ENCODE measurements at regions not wholly inside any gene's neighbourhood (a gene's known extent, or its start where the extent isn't known, plus 50 kb on each side); places are given as distances from the start of the nearest gene placed in this dataset.

DNA sequence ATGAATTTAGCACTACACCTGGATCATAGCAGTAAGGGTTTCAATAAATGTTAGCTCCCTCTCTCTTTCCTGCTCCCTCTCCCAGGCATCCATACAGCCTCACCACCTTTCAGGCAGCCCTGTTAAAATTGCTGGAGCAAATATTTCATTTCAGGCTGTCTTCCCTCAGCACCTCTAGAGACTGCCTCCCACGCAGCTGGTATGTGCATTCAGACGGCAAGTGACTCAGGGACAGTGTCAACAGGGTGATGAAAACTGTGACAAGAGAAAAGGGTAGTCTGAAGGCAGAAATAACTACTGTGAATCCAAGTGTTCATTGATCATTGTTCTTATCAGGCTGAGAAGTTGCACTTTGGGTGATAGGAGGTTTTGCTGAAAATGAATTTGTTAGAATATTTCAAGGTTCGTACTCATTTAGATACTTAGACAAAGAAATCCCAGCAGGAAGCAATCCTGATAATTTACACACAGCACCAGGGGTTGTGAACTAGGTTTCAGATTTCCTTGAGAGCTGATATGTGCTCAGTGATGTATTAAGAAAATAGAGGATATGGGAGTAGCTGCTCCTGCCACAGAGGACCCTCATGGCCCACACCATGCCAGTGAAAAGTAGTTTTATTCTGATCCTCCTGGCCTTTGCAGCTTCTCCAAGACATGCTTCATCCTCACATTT lies 424.2 kb downstream of the FGF13 start (continued):
- no peak for TF ChIP-seq NRF1 (IDR thresholded peaks at IDR 0.05; ENCODE audit: low read depth, low read length)
- TF ChIP-seq PHF8 (conservative IDR thresholded peaks at IDR 0.05; ENCODE audit: low read depth, low read length) = no peak
- no peak for TF ChIP-seq KDM5A (IDR thresholded peaks at IDR 0.05; ENCODE audit: low read length)
- TF ChIP-seq POLR2A (IDR thresholded peaks at IDR 0.05; ENCODE audit: control extremely low read depth in 1 of 2, low read depth in 2 of 2, low read length in 2 of 2) = no peak
- TF ChIP-seq, protein P1, sequence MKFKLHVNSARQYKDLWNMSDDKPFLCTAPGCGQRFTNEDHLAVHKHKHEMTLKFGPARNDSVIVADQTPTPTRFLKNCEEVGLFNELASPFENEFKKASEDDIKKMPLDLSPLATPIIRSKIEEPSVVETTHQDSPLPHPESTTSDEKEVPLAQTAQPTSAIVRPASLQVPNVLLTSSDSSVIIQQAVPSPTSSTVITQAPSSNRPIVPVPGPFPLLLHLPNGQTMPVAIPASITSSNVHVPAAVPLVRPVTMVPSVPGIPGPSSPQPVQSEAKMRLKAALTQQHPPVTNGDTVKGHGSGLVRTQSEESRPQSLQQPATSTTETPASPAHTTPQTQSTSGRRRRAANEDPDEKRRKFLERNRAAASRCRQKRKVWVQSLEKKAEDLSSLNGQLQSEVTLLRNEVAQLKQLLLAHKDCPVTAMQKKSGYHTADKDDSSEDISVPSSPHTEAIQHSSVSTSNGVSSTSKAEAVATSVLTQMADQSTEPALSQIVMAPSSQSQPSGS (IDR thresholded peaks at IDR 0.05; ENCODE audit: low read length) = no peak
- TF ChIP-seq ZNF274 (IDR thresholded peaks at IDR 0.05; ENCODE audit: borderline replicate concordance, extremely low read depth, low read length) = no peak
- no peak for TF ChIP-seq SUZ12 (IDR thresholded peaks at IDR 0.05; ENCODE audit: low read length)
